ENCODE measurements at regions not wholly inside any gene's neighbourhood (a gene's known extent, or its start where the extent isn't known, plus 50 kb on each side); places are given as distances from the start of the nearest gene placed in this dataset.

GRCh38 chr10:69742928-69743602, 58.6 kb upstream of the COL13A1 start:
- TF ChIP-seq CTCF (IDR thresholded peaks at IDR 0.05; ENCODE audit: low read depth, low read length, poor library complexity, severe bottlenecking) (peak; percentile 61), EZH2phosphoT487 (IDR thresholded peaks at IDR 0.05; ENCODE audit: borderline replicate concordance, low read length) (no peak)
